GM19468 (cell line): ENCODE measurements at regions not wholly inside any gene's neighbourhood (a gene's known extent, or its start where the extent isn't known, plus 50 kb on each side); places are given as distances from the start of the nearest gene placed in this dataset.
"Not testable (repeated sequence)": the region's sequence is repeated elsewhere in the genome, so short reads cannot be mapped to it uniquely, and the experiment has no call there.

ENCODE experiments used
- ATAC-seq: cut with Tn5 transposase; IDR thresholded peaks from one replicate; pipeline ENCODE4 v1.9.1; 2021; ENCODE audit warnings: mild to moderate bottlenecking, moderate library complexity, moderate number of reproducible peaks; ENCODE audit not compliant: unreplicated experiment; ENCODE audit errors: extremely low read depth

- ATAC-seq = no peak
Measured at GRCh38 chr6:168871642-168872315, 381.9 kb downstream of the THBS2 start.

GRCh38 chr6:168870982-168871381 is 382.7 kb downstream of the THBS2 start:
- ATAC-seq = no peak

GRCh38 chr6:168867247-168868102 is 386.2 kb downstream of the THBS2 start:
- no peak for ATAC-seq

GRCh38 chr6:168866534-168866933 is 387.1 kb downstream of the THBS2 start:
- ATAC-seq = no peak

- ATAC-seq = no peak
Measured at GRCh38 chr6:168865522-168865921, 388.1 kb downstream of the THBS2 start.

- ATAC-seq = no peak
Measured at GRCh38 chr6:168864541-168865460, 388.8 kb downstream of the THBS2 start.

DNA sequence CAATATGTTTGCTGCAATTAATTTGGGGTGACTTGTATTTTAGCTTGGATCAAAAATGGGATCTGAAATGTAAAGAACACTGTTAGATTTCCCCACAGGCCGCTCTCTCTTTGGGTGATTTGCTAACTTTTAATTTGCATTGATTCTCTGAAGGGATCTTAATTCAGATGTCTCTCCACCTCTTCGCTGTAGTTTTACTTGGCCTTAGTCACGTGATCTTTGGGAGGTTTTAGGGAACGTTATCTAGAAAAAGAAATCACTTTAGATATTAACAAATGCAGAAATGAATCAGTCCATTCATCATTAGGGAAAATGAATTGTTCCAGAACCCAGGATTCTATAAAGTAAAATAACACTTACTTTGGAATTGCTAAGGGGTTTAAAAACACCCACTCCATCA is 390.2 kb downstream of the THBS2 start:
- no peak for ATAC-seq

GRCh38 chr6:168862346-168862980 is 391.2 kb downstream of the THBS2 start:
- no peak for ATAC-seq

GRCh38 chr6:168860987-168861386 is 392.7 kb downstream of the THBS2 start:
- no peak for ATAC-seq

GRCh38 chr6:168860341-168860740 is 393.3 kb downstream of the THBS2 start:
- no peak for ATAC-seq

- no peak for ATAC-seq
Measured at GRCh38 chr6:168858926-168859325, 394.7 kb downstream of the THBS2 start.

GRCh38 chr6:168856914-168857313 is 396.7 kb downstream of the THBS2 start:
- no peak for ATAC-seq

- ATAC-seq = no peak
Measured at GRCh38 chr6:168852376-168852884, 401.2 kb downstream of the THBS2 start.

- no peak for ATAC-seq
Measured at GRCh38 chr6:168851460-168852375, 401.9 kb downstream of the THBS2 start.

DNA sequence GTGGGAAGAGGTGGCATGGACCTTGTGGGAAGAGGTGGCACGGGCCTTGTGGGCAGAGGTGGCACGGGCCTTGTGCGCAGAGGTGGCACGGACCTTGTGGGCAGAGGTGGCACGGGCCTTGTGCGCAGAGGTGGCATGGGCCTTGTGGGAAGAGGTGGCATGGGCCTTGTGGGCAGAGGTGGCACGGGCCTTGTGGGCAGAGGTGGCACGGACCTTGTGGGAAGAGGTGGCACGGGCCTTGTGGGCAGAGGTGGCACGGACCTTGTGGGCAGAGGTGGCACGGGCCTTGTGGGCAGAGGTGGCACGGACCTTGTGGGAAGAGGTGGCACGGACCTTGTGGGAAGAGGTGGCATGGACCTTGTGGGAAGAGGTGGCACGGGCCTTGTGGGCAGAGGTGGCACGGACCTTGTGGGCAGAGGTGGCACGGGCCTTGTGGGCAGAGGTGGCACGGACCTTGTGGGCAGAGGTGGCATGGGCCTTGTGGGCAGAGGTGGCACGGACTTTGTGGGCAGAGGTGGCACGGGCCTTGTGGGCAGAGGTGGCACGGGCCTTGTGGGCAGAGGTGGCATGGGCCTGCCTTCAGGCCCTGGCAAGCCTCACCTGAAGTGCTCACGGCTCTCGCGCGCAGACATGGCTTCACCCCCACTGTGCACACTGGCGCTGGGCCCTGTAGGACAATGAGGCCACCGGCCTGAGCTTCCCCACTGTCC is 403.5 kb downstream of the THBS2 start:
- not testable (repeated sequence) for ATAC-seq

GRCh38 chr6:168849459-168849858 is 404.2 kb downstream of the THBS2 start:
- ATAC-seq = no peak

- no peak for ATAC-seq
Measured at GRCh38 chr6:168848797-168849196, 404.8 kb downstream of the THBS2 start.
